Right lobe of liver (tissue), 6 donors: ENCODE measurements at regions not wholly inside any gene's neighbourhood (a gene's known extent, or its start where the extent isn't known, plus 50 kb on each side); places are given as distances from the start of the nearest gene placed in this dataset.

Experiments
- ATAC-seq, 4 donors: fragments of 200-7000 bp; cut with Tn5 transposase; one replicate each; pipeline ENCODE4 v1.9.1; 2020; ENCODE audit warnings: mild to moderate bottlenecking in 4 of 4, moderate library complexity in 4 of 4
- DNase-seq, 3 donors: peaks; one replicate each; pipeline ENCODE4 v3.0.0-alpha.2; 2020
- H3K27ac ChIP-seq, 3 donors: fragments of 200-600 bp; one replicate each; pipeline ENCODE4 v1.8.0; 2022
- H3K27me3 ChIP-seq, 2 donors: fragments of 200-600 bp; one replicate each; pipeline ENCODE4 v1.8.0; 2022
- H3K36me3 ChIP-seq, 4 donors: fragments of 200-600 bp; sonication (generic) in 1 of 4; one replicate each; pipeline versions ENCODE4 v1.5.1 to v1.8.0; 2017 to 2022; ENCODE audit warnings: control low read depth in 1 of 4
- H3K4me1 ChIP-seq, 4 donors: fragments of 200-600 bp; sonication (generic) in 1 of 4; one replicate each; pipeline versions ENCODE4 v1.5.1 to v1.8.0; 2017 to 2022; ENCODE audit warnings: control low read depth in 1 of 4
- H3K4me3 ChIP-seq, 3 donors: fragments of 200-600 bp; one replicate each; pipeline ENCODE4 v1.8.0; 2022
- H3K9me3 ChIP-seq, 4 donors: fragments of 200-600 bp; sonication (generic) in 1 of 4; one replicate each; pipeline versions ENCODE4 v1.5.1 to v1.8.0; 2017 to 2022; ENCODE audit warnings: control low read depth in 1 of 4
- CTCF ChIP-seq, 4 donors: fragments of 200-600 bp in 3 of 4; fragments of 450-650 bp in 1 of 4; IDR thresholded peaks; one replicate each; pipeline versions ENCODE4 v1.5.1 to v1.8.0; 2016 to 2022; ENCODE audit warnings: antibody characterized with exemption in 4 of 4, mild to moderate bottlenecking in 2 of 4
- POLR2A ChIP-seq: fragments of 450-650 bp; IDR thresholded peaks from one replicate; pipeline ENCODE4 v1.6.1; 2017; ENCODE audit warnings: antibody characterized with exemption, mild to moderate bottlenecking
- WGBS: methylation state at CpG from one replicate; pipeline ENCODE4 v1.1.6; 2018; ENCODE audit warnings: low coverage, low lambda C conversion rate; ENCODE audit not compliant: insufficient coverage; ENCODE audit errors: missing lambda C conversion rate; 5-methylcytosine and 5-hydroxymethylcytosine counted together
- intact Hi-C, 2 donors: fragments of 100-400 bp; cut with DNase I; formaldehyde crosslinking; loops; one replicate each; pipeline versions ENCODE4 v1.11.2 to v1.14.1; 2022
- donor health status: DM: no; HTN: yes; CAD: no.
- donor health status: DM: no; HTN: no; CAD: no.
- donor health status: DM: no; HTN: no; CAD: no.
- donor health status: DM: no; HTN: yes; CAD: no.
- donor health status: DM: no; HTN: yes; CAD: no.

GRCh38 chr9:36728651-36729520 lies 156.2 kb downstream of the MELK start:
- Histone ChIP-seq H3K9me3 (no peaks in the 10 kb centered on the region), H3K36me3 (no peaks in the 10 kb centered on the region), H3K27ac (no peak overlapping the region), H3K4me3 (no peak overlapping the region), H3K27me3 (no peaks in the 10 kb centered on the region), H3K4me1 (no peaks in the 10 kb centered on the region)
- intact Hi-C loops = no loop called here
- ATAC-seq (peak in 2 of 4 donors; percentile 38 to 42), DNase-seq (peak; percentile 45 to 61 (median 55))
- 41% methylated on average over 3 of the region's 5 CpGs for WGBS
- TF ChIP-seq POLR2A (no peak), CTCF (IDR thresholded peaks at IDR 0.05) (peak; percentile 14 to 41 (median 30))

GRCh38 chr9:36729906-36730305 lies 157.2 kb downstream of the MELK start:
- intact Hi-C loops = no loop called here

GRCh38 chr9:36730414-36730813 lies 157.7 kb downstream of the MELK start:
- WGBS = 62% methylated on average over 2 of the region's 5 CpGs
- DNase-seq (no peak), ATAC-seq (no peak)
- no peak for TF ChIP-seq POLR2A
- TF ChIP-seq CTCF (IDR thresholded peaks at IDR 0.05) = no peak
- intact Hi-C loops = no loop called here
- Histone ChIP-seq H3K27me3 (no peaks in the 10 kb centered on the region), H3K9me3 (no peaks in the 10 kb centered on the region), H3K36me3 (no peaks in the 10 kb centered on the region), H3K4me1 (no peaks in the 10 kb centered on the region), H3K27ac (no peak overlapping the region), H3K4me3 (no peak overlapping the region)

More at GRCh38 chr9:36729906-36730305, 157.2 kb downstream of the MELK start:
- no peak for ATAC-seq
- H3K27me3 ChIP-seq = no peaks in the 10 kb centered on the region
- no peak overlapping the region for H3K27ac ChIP-seq
- H3K4me1 ChIP-seq = no peaks in the 10 kb centered on the region
- no peak for DNase-seq
- WGBS = 40% methylated on average over 1 of the region's 2 CpGs
- no peak overlapping the region for H3K4me3 ChIP-seq
- no peaks in the 10 kb centered on the region for H3K36me3 ChIP-seq
- TF ChIP-seq CTCF (IDR thresholded peaks at IDR 0.05) (no peak), POLR2A (no peak)
- no peaks in the 10 kb centered on the region for H3K9me3 ChIP-seq

- ATAC-seq (no peak), DNase-seq (no peak)
- no peak overlapping the region for H3K4me3 ChIP-seq
- no peaks in the 10 kb centered on the region for H3K36me3 ChIP-seq
- WGBS = 53% methylated on average over 8 of the region's 10 CpGs
- intact Hi-C loops = no loop called here
- TF ChIP-seq CTCF (IDR thresholded peaks at IDR 0.05) (no peak), POLR2A (no peak)
- H3K4me1 ChIP-seq = no peaks in the 10 kb centered on the region
- H3K27ac ChIP-seq = no peak overlapping the region
- H3K27me3 ChIP-seq = no peaks in the 10 kb centered on the region
- no peaks in the 10 kb centered on the region for H3K9me3 ChIP-seq
These were observed 158.6 kb downstream of the MELK start for GRCh38 chr9:36731068-36731956.
